Dendritic cell treated with granulocyte-macrophage colony-stimulating factor and Interleukin-4, amounts not matched to agents 40 ng/mL and 50 ng/mL, for 4 days (primary cell): ENCODE measurements at regions not wholly inside any gene's neighbourhood (a gene's known extent, or its start where the extent isn't known, plus 50 kb on each side); places are given as distances from the start of the nearest gene placed in this dataset.

Experiments used
- H3K27ac Mint-ChIP-seq: one replicate; pipeline ENCODE4 v1.8.0; 2022; ENCODE audit warnings: mild to moderate bottlenecking, mixed read lengths
- H3K27me3 Mint-ChIP-seq: one replicate; pipeline ENCODE4 v1.8.0; 2022; ENCODE audit warnings: mild to moderate bottlenecking, mixed read lengths
- H3K36me3 Mint-ChIP-seq: one replicate; pipeline ENCODE4 v1.8.0; 2022; ENCODE audit warnings: low read depth, mixed read lengths
- H3K4me1 Mint-ChIP-seq: one replicate; pipeline ENCODE4 v1.8.0; 2022; ENCODE audit warnings: low read depth, mixed read lengths
- H3K4me3 Mint-ChIP-seq: one replicate; pipeline ENCODE4 v1.8.0; 2022; ENCODE audit warnings: mild to moderate bottlenecking, moderate library complexity, mixed read lengths
- H3K9me3 Mint-ChIP-seq: one replicate; pipeline ENCODE4 v1.8.0; 2022; ENCODE audit warnings: mixed read lengths
- intact Hi-C: fragments of 100-400 bp; cut with micrococcal nuclease; formaldehyde crosslinking; loops from one replicate; pipeline ENCODE4 v1.15.0; 2022

DNA sequence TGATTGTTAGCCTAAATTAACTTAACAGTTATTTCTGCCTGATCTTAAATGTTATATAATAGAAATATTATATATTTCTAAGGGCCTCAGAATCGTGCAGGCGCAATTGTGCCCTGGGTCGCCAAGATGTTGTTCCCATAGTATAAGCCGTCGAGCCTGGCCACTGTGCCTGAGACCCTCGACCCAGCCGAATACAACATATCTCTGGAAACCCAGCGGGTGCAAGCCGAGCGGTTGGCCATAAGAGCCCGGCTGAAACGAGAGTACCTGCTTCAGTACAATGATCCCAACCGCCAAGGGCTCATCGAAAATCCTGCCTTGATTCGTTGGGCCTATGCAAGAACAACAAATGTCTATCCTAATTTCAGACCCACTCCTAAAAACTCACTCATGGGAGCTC, 549.8 kb downstream of the KCTD8 start:
- no peaks in the 10 kb centered on the region for H3K36me3 Mint-ChIP-seq
- no peak overlapping the region for H3K27ac Mint-ChIP-seq
- H3K9me3 Mint-ChIP-seq: peaks cover 32% of the 10 kb centered on the region
- H3K4me1 Mint-ChIP-seq: no peaks in the 10 kb centered on the region
- H3K27me3 Mint-ChIP-seq: no peaks in the 10 kb centered on the region
- intact Hi-C loops: no loop called here
- no peak overlapping the region for H3K4me3 Mint-ChIP-seq

GRCh38 chr4:43903456-43903855, 545.2 kb downstream of the KCTD8 start:
- H3K36me3 Mint-ChIP-seq: no peaks in the 10 kb centered on the region
- H3K27ac Mint-ChIP-seq: no peak overlapping the region
- intact Hi-C loops: no loop called here
- no peaks in the 10 kb centered on the region for H3K4me1 Mint-ChIP-seq
- H3K4me3 Mint-ChIP-seq: no peak overlapping the region
- H3K9me3 Mint-ChIP-seq: peaks cover 37% of the 10 kb centered on the region
- H3K27me3 Mint-ChIP-seq: no peaks in the 10 kb centered on the region

DNA sequence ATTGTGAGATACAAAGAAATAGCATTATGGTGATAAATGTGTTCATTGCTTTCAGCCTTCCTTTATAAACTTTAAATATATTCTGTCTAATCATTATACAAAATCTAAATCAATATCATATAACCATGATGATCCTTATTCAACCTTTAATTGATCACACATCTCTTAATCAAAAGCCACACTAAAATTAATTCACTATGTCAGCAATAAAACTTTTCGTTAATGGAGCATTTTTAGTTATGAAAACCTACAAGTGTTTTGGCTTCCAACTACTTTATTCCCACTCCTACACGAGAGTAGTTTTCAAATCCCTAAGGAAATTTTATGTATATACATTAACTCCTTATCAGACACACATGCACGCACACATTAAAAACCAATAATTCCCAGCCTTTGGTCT, 530.2 kb downstream of the KCTD8 start:
- H3K4me3 Mint-ChIP-seq: no peak overlapping the region
- H3K27ac Mint-ChIP-seq: no peak overlapping the region

DNA sequence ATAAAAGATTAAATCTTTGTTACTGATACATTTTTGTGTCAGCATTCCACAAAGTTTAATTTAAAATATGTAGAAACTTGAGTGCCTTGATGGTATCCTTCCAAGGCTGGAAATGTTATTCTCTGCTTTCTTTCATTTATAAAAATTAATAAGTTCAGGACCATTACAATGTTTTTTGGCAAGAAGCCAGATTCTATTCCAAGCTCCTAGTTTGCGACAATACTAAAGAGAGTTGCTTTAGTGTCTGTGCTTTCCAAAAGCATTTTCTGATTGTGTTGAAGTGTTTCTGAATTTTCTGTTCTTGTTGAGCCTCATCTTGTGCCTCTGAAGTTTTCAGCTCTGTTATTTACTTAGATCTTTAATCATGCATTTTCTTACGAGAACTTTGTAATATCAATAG, 516.2 kb downstream of the KCTD8 start:
- intact Hi-C loops: no loop called here
- H3K27ac Mint-ChIP-seq: no peak overlapping the region
- no peaks in the 10 kb centered on the region for H3K9me3 Mint-ChIP-seq
- H3K27me3 Mint-ChIP-seq: no peaks in the 10 kb centered on the region
- H3K4me3 Mint-ChIP-seq: no peak overlapping the region
- no peaks in the 10 kb centered on the region for H3K36me3 Mint-ChIP-seq
- H3K4me1 Mint-ChIP-seq: no peaks in the 10 kb centered on the region

More for the DNA sequence above, 530.2 kb downstream of the KCTD8 start:
- peaks cover 11% of the 10 kb centered on the region for H3K9me3 Mint-ChIP-seq
- no peaks in the 10 kb centered on the region for H3K36me3 Mint-ChIP-seq
- H3K27me3 Mint-ChIP-seq: no peaks in the 10 kb centered on the region
- intact Hi-C loops: no loop called here
- no peaks in the 10 kb centered on the region for H3K4me1 Mint-ChIP-seq

GRCh38 chr4:43943998-43944397, 504.6 kb downstream of the KCTD8 start:
- Mint-ChIP-seq H3K4me3 (no peak overlapping the region), H3K36me3 (no peaks in the 10 kb centered on the region), H3K4me1 (no peaks in the 10 kb centered on the region), H3K9me3 (no peaks in the 10 kb centered on the region), H3K27ac (no peak overlapping the region), H3K27me3 (no peaks in the 10 kb centered on the region)
- intact Hi-C loops: no loop called here

- Mint-ChIP-seq H3K36me3 (no peaks in the 10 kb centered on the region), H3K4me3 (no peak overlapping the region), H3K27ac (no peak overlapping the region), H3K4me1 (no peaks in the 10 kb centered on the region), H3K27me3 (no peaks in the 10 kb centered on the region), H3K9me3 (peaks cover 6% of the 10 kb centered on the region)
- intact Hi-C loops: no loop called here
Observed at GRCh38 chr4:43959976-43960375, 488.6 kb downstream of the KCTD8 start.

- intact Hi-C loops: no loop called here
- Mint-ChIP-seq H3K27ac (no peak overlapping the region), H3K27me3 (no peaks in the 10 kb centered on the region), H3K4me3 (no peak overlapping the region), H3K36me3 (no peaks in the 10 kb centered on the region), H3K4me1 (no peaks in the 10 kb centered on the region), H3K9me3 (peaks cover 7% of the 10 kb centered on the region)
Observed at GRCh38 chr4:43968011-43968410, 480.6 kb downstream of the KCTD8 start.

DNA sequence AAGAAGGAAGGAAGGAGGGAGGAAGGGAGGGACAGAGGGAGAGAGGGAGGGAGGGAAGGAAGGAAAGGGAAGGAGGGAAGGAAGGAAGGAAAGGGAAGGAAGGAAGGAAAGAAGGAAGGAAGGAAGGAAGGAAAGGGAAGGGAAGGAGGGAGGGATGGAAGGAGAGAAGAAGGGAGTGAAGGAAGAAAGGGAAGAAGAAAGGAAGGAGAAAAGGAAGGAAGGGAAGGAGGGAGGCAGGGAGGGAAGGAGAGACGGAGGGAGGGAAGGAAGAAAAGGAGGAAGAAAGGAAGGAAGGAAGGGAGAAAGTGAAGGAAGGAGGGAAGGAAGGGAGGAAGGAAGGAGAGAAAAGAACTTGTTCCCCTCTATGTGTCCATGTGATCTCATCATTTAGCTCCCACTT, 465.0 kb downstream of the KCTD8 start:
- no peak overlapping the region for H3K27ac Mint-ChIP-seq
- H3K9me3 Mint-ChIP-seq: peaks cover 21% of the 10 kb centered on the region
- intact Hi-C loops: no loop called here
- H3K27me3 Mint-ChIP-seq: no peaks in the 10 kb centered on the region
- no peaks in the 10 kb centered on the region for H3K4me1 Mint-ChIP-seq
- H3K36me3 Mint-ChIP-seq: no peaks in the 10 kb centered on the region
- H3K4me3 Mint-ChIP-seq: no peak overlapping the region

DNA sequence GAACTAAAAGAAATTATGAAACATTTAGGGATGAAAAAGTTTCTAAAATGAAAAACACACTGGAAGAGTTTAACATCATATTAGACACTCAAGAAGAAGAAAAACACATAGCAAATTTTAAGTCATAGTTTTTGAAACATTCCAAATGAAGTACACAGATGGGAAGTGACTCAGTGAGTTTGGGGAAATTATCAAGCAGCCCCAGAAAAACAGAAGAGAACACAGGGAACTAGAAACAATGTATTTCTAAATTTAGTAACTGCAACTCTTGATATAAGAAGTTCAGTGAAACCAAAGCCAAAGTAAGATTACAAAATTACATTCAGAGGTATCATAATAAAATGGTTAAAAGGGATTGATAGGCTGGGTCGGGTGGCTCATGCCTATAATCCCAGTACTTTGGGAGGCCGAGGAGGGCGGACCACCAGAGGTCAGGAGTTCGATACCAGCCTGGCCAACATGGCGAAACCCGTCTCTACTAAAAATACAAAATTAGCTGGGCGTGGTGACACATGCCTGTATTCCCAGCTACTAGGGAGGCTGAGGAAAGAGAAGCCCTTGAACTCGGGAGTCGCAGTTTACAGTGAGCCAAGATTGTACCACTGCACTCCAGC, 461.2 kb downstream of the KCTD8 start:
- peaks cover 21% of the 10 kb centered on the region for H3K9me3 Mint-ChIP-seq

GRCh38 chr4:43990551-43990950, 458.1 kb downstream of the KCTD8 start:
- H3K4me3 Mint-ChIP-seq: no peak overlapping the region
- intact Hi-C loops: no loop called here
- no peaks in the 10 kb centered on the region for H3K36me3 Mint-ChIP-seq
- H3K27me3 Mint-ChIP-seq: no peaks in the 10 kb centered on the region
- H3K4me1 Mint-ChIP-seq: no peaks in the 10 kb centered on the region
- no peak overlapping the region for H3K27ac Mint-ChIP-seq
- H3K9me3 Mint-ChIP-seq: no peaks in the 10 kb centered on the region

More for the DNA sequence above, 461.2 kb downstream of the KCTD8 start:
- H3K4me1 Mint-ChIP-seq: no peaks in the 10 kb centered on the region
- H3K27ac Mint-ChIP-seq: no peak overlapping the region
- no peaks in the 10 kb centered on the region for H3K36me3 Mint-ChIP-seq
- intact Hi-C loops: no loop called here
- no peak overlapping the region for H3K4me3 Mint-ChIP-seq
- H3K27me3 Mint-ChIP-seq: no peaks in the 10 kb centered on the region

DNA sequence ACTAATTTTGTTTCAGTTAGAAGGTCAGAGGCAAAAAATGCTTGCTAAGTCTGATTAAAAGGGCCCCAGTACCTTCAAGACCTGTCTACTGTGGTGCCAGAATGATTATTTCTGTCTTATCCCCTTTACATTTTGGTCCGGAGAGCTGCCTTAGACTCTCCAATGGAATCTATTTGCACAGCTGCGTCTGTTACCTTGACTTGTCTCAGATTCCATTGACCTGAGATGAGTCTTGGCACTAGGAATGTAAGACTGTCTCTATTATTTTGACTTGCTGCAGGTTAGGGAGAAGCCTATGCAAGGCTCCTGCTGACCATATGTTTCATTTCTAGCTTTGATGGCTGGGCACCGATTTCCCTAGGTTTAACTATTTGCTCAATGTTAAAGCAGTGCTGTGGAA, 457.6 kb downstream of the KCTD8 start:
- no peak overlapping the region for H3K27ac Mint-ChIP-seq
- H3K4me1 Mint-ChIP-seq: no peaks in the 10 kb centered on the region
- H3K36me3 Mint-ChIP-seq: no peaks in the 10 kb centered on the region
- H3K27me3 Mint-ChIP-seq: no peaks in the 10 kb centered on the region
- no peak overlapping the region for H3K4me3 Mint-ChIP-seq
- no peaks in the 10 kb centered on the region for H3K9me3 Mint-ChIP-seq
- intact Hi-C loops: no loop called here

DNA sequence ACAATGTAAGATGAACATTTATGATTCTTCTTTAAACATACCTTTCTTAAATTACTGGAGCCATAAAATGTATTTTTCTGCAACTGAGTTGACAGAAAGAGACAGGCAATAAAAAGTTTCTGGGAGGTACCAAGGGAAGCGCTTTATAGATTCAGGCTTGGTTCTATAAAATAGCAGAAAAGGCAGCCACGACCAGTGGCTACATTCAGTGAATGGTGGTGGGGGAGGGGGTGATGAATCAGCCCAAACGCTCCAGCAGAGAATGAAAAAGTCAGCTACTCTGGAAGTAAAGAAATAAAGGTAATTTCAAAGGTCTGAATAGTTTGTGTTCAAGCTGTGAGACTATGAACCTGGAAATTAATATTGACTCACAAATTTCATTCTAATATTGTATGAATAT, 456.1 kb downstream of the KCTD8 start:
- H3K27ac Mint-ChIP-seq: no peak overlapping the region
- no peaks in the 10 kb centered on the region for H3K4me1 Mint-ChIP-seq
- H3K27me3 Mint-ChIP-seq: no peaks in the 10 kb centered on the region
- H3K4me3 Mint-ChIP-seq: no peak overlapping the region
- intact Hi-C loops: no loop called here
- no peaks in the 10 kb centered on the region for H3K36me3 Mint-ChIP-seq
- H3K9me3 Mint-ChIP-seq: no peaks in the 10 kb centered on the region

GRCh38 chr4:43993196-43993902, 455.3 kb downstream of the KCTD8 start:
- H3K27me3 Mint-ChIP-seq: no peaks in the 10 kb centered on the region
- H3K9me3 Mint-ChIP-seq: no peaks in the 10 kb centered on the region
- H3K4me3 Mint-ChIP-seq: no peak overlapping the region
- intact Hi-C loops: no loop called here
- H3K27ac Mint-ChIP-seq: no peak overlapping the region
- no peaks in the 10 kb centered on the region for H3K36me3 Mint-ChIP-seq
- H3K4me1 Mint-ChIP-seq: no peaks in the 10 kb centered on the region

DNA sequence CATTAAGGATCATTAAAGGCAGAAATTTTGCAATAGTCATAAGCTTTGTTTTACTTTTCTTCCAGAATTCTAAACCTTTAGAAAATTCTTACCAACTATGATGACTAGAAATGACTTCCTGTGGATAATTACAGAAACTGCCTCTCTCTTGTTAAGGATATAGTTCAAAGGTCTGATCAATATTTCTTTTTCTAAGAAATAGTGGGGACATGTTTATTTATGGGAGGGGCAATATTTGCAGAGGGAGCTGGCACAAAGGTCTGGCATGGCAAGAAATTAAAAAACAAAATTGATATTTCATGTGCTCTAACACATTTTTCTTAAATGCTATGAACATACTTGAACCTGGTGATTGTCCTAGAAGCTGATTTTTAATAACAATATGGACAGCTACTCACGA, 448.9 kb downstream of the KCTD8 start:
- intact Hi-C loops: no loop called here
- Mint-ChIP-seq H3K27me3 (no peaks in the 10 kb centered on the region), H3K9me3 (no peaks in the 10 kb centered on the region), H3K4me3 (no peak overlapping the region), H3K36me3 (no peaks in the 10 kb centered on the region), H3K27ac (no peak overlapping the region), H3K4me1 (no peaks in the 10 kb centered on the region)

DNA sequence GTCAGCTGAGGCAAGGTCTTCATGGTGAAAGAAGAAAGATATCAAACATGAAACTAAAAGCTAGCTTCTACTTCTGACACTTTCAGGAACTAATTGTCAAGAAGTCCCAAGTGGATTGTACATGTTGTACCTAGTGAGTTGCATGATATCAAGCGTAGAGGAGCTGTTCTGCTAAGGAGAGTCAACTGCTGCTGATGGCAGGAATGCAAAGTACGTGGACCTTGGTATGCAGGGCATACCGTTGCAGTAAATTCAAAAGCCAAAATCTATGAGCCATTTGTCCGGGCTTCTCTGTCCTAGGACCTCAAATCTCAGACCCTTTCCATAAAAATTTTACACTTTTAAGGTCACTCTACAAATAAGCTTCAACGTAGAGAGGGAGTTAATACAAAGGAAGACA, 446.2 kb downstream of the KCTD8 start:
- no peaks in the 10 kb centered on the region for H3K36me3 Mint-ChIP-seq
- H3K27ac Mint-ChIP-seq: no peak overlapping the region
- intact Hi-C loops: no loop called here
- no peaks in the 10 kb centered on the region for H3K4me1 Mint-ChIP-seq
- no peaks in the 10 kb centered on the region for H3K9me3 Mint-ChIP-seq
- no peaks in the 10 kb centered on the region for H3K27me3 Mint-ChIP-seq
- no peak overlapping the region for H3K4me3 Mint-ChIP-seq
